ENCODE measurements at regions not wholly inside any gene's neighbourhood (a gene's known extent, or its start where the extent isn't known, plus 50 kb on each side); places are given as distances from the start of the nearest gene placed in this dataset.

- H3K36me3 ChIP-seq, result no peaks in the 10 kb centered on the region
- H3K4me3 ChIP-seq, result no peak overlapping the region
- no peaks in the 10 kb centered on the region for H3K4me1 ChIP-seq
- no peak overlapping the region for H3K27ac ChIP-seq (replicated peaks)
- H3K9me3 ChIP-seq (replicated peaks), result peaks cover 25% of the 10 kb centered on the region
- intact Hi-C loops (cut with micrococcal nuclease), result no loop called here
- no peak for DNase-seq
- H3K27me3 ChIP-seq (ENCODE audit: low read depth), result no peaks in the 10 kb centered on the region
- TF ChIP-seq, protein P1, sequence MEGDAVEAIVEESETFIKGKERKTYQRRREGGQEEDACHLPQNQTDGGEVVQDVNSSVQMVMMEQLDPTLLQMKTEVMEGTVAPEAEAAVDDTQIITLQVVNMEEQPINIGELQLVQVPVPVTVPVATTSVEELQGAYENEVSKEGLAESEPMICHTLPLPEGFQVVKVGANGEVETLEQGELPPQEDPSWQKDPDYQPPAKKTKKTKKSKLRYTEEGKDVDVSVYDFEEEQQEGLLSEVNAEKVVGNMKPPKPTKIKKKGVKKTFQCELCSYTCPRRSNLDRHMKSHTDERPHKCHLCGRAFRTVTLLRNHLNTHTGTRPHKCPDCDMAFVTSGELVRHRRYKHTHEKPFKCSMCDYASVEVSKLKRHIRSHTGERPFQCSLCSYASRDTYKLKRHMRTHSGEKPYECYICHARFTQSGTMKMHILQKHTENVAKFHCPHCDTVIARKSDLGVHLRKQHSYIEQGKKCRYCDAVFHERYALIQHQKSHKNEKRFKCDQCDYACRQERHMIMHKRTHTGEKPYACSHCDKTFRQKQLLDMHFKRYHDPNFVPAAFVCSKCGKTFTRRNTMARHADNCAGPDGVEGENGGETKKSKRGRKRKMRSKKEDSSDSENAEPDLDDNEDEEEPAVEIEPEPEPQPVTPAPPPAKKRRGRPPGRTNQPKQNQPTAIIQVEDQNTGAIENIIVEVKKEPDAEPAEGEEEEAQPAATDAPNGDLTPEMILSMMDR (IDR thresholded peaks at IDR 0.05; ENCODE audit: borderline replicate concordance), result no peak
Observed at GRCh38 chr14:55814873-55815272, 234.9 kb downstream of the KTN1 start.

DNA sequence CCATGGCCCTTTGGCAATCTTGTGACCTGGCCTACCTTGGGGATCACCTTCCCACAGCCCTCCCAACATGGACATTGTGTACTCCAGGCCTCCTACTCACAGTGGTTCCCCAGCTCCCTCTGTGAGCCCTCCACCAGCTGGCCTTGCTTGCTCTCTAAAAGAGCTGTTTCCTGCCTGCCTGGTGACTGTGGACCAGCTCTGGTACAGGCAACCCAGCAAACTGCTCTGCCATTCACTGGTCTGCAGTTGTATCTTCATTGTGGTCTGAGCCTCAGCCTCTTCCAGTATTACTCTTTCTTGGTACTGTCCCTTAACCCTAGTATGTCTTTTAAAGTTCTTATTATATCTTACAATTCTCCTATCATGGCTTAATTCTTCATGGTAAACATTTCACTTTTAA lies 236.2 kb downstream of the KTN1 start:
- Histone ChIP-seq H3K4me1 (no peaks in the 10 kb centered on the region), H3K9me3 (replicated peaks) (peaks cover 26% of the 10 kb centered on the region), H3K27me3 (ENCODE audit: low read depth) (no peaks in the 10 kb centered on the region), H3K27ac (replicated peaks) (no peak overlapping the region), H3K4me3 (no peak overlapping the region), H3K36me3 (no peaks in the 10 kb centered on the region)
- DNase-seq, result no peak
- intact Hi-C loops (cut with micrococcal nuclease), result no loop called here
- TF ChIP-seq, protein P1 (IDR thresholded peaks at IDR 0.05; ENCODE audit: borderline replicate concordance), result no peak

- TF ChIP-seq, protein P1 (IDR thresholded peaks at IDR 0.05; ENCODE audit: borderline replicate concordance), result no peak
Observed at GRCh38 chr14:55819610-55820304, 239.8 kb downstream of the KTN1 start.

DNA sequence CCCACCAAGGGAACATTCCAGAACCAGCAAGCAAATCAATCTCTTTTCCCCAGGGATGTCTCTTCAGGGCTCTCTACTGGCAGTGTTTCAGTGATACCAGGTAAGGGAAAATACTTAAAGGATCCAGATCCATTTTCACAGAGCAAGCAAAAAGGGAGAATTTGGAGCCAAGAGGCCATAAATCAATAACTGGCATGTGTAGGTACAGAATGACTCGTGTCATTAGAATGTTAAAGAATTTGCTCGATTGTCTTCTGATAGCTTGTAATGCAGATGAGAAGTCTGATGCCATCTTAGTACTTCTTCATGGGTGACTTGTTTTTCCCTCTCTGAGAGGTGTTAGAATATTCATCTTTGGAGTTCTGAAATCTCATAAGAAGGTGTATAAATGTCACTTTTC lies 242.9 kb downstream of the KTN1 start:
- Histone ChIP-seq H3K27me3 (ENCODE audit: low read depth) (no peaks in the 10 kb centered on the region), H3K4me3 (no peak overlapping the region), H3K36me3 (no peaks in the 10 kb centered on the region), H3K9me3 (replicated peaks) (peaks cover 21% of the 10 kb centered on the region), H3K27ac (replicated peaks) (no peak overlapping the region), H3K4me1 (no peaks in the 10 kb centered on the region)
- intact Hi-C loops (cut with micrococcal nuclease), result no loop called here
- no peak for DNase-seq
- TF ChIP-seq, protein P1 (IDR thresholded peaks at IDR 0.05; ENCODE audit: borderline replicate concordance), result no peak

More at GRCh38 chr14:55819610-55820304, 239.8 kb downstream of the KTN1 start:
- intact Hi-C loops (cut with micrococcal nuclease), result loop anchor here (2.0 kb wide), 1 partner anchor 23 kb away; no protein-coding TSS in a partner anchor
- Histone ChIP-seq H3K36me3 (no peaks in the 10 kb centered on the region), H3K4me1 (no peaks in the 10 kb centered on the region), H3K9me3 (replicated peaks) (peaks cover 23% of the 10 kb centered on the region), H3K27ac (replicated peaks) (no peak overlapping the region), H3K4me3 (no peak overlapping the region), H3K27me3 (ENCODE audit: low read depth) (no peaks in the 10 kb centered on the region)
- no peak for DNase-seq

DNA sequence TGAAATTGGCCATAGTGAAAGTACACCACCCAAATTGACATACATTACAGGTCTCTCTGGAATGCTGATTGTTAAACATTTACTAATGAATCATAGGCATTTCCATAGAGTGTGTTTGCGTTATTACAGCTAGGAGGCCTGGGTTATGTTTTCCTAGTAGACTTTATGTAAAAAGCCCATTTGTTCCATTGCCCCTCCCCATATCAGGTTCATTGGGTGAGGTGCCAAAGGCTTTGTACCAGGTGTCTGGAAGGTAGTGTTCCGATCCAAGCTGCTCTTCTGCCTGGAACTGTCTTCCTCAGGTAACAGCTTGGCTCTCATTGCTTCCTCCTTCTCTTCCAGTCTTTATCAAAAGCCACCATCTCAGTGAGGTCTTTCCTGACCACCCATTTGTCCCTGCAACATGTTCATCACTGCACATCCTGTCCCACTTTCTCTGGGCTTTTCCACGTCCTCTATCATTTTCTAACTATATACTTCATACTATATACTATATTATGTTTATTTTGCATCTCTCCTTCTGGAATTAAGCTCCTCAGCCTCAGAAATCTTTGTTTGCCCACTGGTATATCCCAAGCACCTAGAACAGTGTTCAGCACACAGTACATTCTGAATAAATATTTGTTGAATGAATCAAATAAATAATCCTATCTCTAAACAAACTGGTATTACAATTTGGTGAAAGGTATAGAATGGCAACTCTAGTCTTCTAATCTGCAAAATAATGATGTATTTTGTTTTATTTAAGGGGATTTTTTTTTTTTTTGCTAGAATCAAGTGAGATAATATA lies 252.3 kb downstream of the KTN1 start:
- H3K27me3 ChIP-seq (ENCODE audit: low read depth), result no peaks in the 10 kb centered on the region
- H3K4me1 ChIP-seq, result no peaks in the 10 kb centered on the region
- no peak overlapping the region for H3K4me3 ChIP-seq
- no peaks in the 10 kb centered on the region for H3K36me3 ChIP-seq
- no peak overlapping the region for H3K27ac ChIP-seq (replicated peaks)
- no peaks in the 10 kb centered on the region for H3K9me3 ChIP-seq (replicated peaks)
- TF ChIP-seq, protein P1 (IDR thresholded peaks at IDR 0.05; ENCODE audit: borderline replicate concordance), result no peak
- DNase-seq, result no peak
- intact Hi-C loops (cut with micrococcal nuclease), result no loop called here

Data from left ventricle myocardium inferior (tissue), 1 donor.